Ishikawa (cell line): ENCODE measurements at regions not wholly inside any gene's neighbourhood (a gene's known extent, or its start where the extent isn't known, plus 50 kb on each side); places are given as distances from the start of the nearest gene placed in this dataset.

Source experiments
- CEBPB ChIP-seq: IDR thresholded peaks from 2 replicates; pipeline ENCODE4 v1.6.1; 2012
- CREB1 ChIP-seq: IDR thresholded peaks from 2 replicates; pipeline ENCODE4 v1.6.1; 2012; ENCODE audit warnings: low read depth
- EP300 ChIP-seq: IDR thresholded peaks from 2 replicates; pipeline ENCODE4 v1.6.1; 2012; ENCODE audit warnings: borderline replicate concordance
- MAX ChIP-seq: IDR thresholded peaks from 2 replicates; pipeline ENCODE4 v1.6.1; 2012
- NFIC ChIP-seq: IDR thresholded peaks from 2 replicates; pipeline ENCODE4 v1.6.1; 2012
- RAD21 ChIP-seq: IDR thresholded peaks from 2 replicates; pipeline ENCODE4 v1.6.1; 2012; ENCODE audit warnings: low read depth
- TAF1 ChIP-seq: IDR thresholded peaks from 2 replicates; pipeline ENCODE4 v1.6.1; 2012; ENCODE audit warnings: low read depth, mild to moderate bottlenecking
- USF1 ChIP-seq: IDR thresholded peaks from 2 replicates; pipeline ENCODE4 v1.6.1; 2012
- YY1 ChIP-seq: IDR thresholded peaks from 2 replicates; pipeline ENCODE4 v1.6.1; 2012; ENCODE audit warnings: low read depth
- ZBTB7A ChIP-seq: IDR thresholded peaks from 2 replicates; pipeline ENCODE4 v1.6.1; 2012; ENCODE audit warnings: low read depth

- no peak for TF ChIP-seq CREB1
- TF ChIP-seq EP300: no peak
- TF ChIP-seq USF1: no peak
- TF ChIP-seq YY1: no peak
- TF ChIP-seq MAX: no peak
- no peak for TF ChIP-seq CEBPB
- no peak for TF ChIP-seq TAF1
- no peak for TF ChIP-seq NFIC
- TF ChIP-seq RAD21: no peak
- TF ChIP-seq ZBTB7A: no peak
Measured at GRCh38 chr4:153148791-153149190, 55.5 kb upstream of the TRIM2 start.
